Stomach (tissue), 4 donors: ENCODE measurements at regions not wholly inside any gene's neighbourhood (a gene's known extent, or its start where the extent isn't known, plus 50 kb on each side); places are given as distances from the start of the nearest gene placed in this dataset.

Source experiments
- EP300 ChIP-seq: sonication (generic); formaldehyde crosslinking; IDR thresholded peaks from one replicate; pipeline ENCODE4 v1.6.1; 2017; ENCODE audit warnings: antibody characterized with exemption
- POLR2AphosphoS5 ChIP-seq, 3 donors: sonication (generic); formaldehyde crosslinking; IDR thresholded peaks; one replicate each; pipeline ENCODE4 v1.6.1; 2016; ENCODE audit warnings: antibody characterized with exemption in 3 of 3
- TF ChIP-seq, protein P1 (sequence below), 7 experiments: fragments of 450-650 bp in 4 of 7; fragments of 200-600 bp in 3 of 7; sonication (generic) in 3 of 7; IDR thresholded peaks; one replicate each; pipeline ENCODE4 v1.5.1; 2016 to 2019; ENCODE audit warnings: antibody characterized with exemption in 7 of 7, control low read depth in 2 of 7, mild to moderate bottlenecking in 1 of 7

DNA sequence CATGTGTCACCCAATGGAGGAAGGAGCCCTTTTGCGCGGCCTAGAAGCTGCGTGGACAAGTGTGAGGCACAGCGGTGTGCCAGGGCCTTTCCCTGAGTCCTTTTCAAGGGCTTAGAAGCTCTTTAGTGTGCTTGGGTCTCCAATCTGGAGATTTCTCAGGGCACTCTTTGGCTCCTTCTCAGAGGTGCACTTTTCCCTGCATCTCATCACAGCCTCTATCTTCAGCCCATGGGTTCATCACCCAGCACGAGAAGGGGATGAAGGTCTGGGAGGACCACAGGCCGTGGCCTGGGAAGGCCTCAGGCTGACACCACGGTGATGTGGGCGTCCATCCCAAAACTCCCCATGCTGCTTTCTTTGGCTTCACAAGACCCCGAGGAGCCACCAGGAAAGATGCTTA lies 233.4 kb downstream of the TEX36 start:
- TF ChIP-seq POLR2AphosphoS5 (IDR thresholded peaks at IDR 0.05) (no peak), EP300 (no peak)
- TF ChIP-seq, protein P1, sequence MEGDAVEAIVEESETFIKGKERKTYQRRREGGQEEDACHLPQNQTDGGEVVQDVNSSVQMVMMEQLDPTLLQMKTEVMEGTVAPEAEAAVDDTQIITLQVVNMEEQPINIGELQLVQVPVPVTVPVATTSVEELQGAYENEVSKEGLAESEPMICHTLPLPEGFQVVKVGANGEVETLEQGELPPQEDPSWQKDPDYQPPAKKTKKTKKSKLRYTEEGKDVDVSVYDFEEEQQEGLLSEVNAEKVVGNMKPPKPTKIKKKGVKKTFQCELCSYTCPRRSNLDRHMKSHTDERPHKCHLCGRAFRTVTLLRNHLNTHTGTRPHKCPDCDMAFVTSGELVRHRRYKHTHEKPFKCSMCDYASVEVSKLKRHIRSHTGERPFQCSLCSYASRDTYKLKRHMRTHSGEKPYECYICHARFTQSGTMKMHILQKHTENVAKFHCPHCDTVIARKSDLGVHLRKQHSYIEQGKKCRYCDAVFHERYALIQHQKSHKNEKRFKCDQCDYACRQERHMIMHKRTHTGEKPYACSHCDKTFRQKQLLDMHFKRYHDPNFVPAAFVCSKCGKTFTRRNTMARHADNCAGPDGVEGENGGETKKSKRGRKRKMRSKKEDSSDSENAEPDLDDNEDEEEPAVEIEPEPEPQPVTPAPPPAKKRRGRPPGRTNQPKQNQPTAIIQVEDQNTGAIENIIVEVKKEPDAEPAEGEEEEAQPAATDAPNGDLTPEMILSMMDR (IDR thresholded peaks at IDR 0.05): no peak
